IPS-18a (cell line): ENCODE measurements at regions not wholly inside any gene's neighbourhood (a gene's known extent, or its start where the extent isn't known, plus 50 kb on each side); places are given as distances from the start of the nearest gene placed in this dataset.
"Not testable (repeated sequence)": the region's sequence is repeated elsewhere in the genome, so short reads cannot be mapped to it uniquely, and the experiment has no call there.

Experiments used
- H3K27ac ChIP-seq: one replicate; pipeline ENCODE4 v1.5.1; 2013; ENCODE audit warnings: low read length
- H3K27me3 ChIP-seq: one replicate; pipeline ENCODE4 v1.6.1; 2013; ENCODE audit warnings: mild to moderate bottlenecking, low read length; ENCODE audit not compliant: control insufficient read depth, insufficient read depth
- H3K36me3 ChIP-seq: one replicate; pipeline ENCODE4 v1.6.1; 2013; ENCODE audit warnings: low read depth, low read length; ENCODE audit not compliant: control insufficient read depth
- H3K4me1 ChIP-seq: one replicate; pipeline ENCODE4 v1.6.1; 2013; ENCODE audit warnings: low read depth, low read length; ENCODE audit not compliant: control insufficient read depth
- H3K4me3 ChIP-seq: one replicate; pipeline ENCODE4 v1.5.1; 2013; ENCODE audit warnings: low read length
- H3K9ac ChIP-seq: one replicate; pipeline ENCODE4 v1.6.1; 2013; ENCODE audit warnings: mild to moderate bottlenecking, low read length, moderate library complexity
- H3K9me3 ChIP-seq: one replicate; pipeline ENCODE4 v1.6.1; 2013; ENCODE audit warnings: low read depth, low read length; ENCODE audit not compliant: control insufficient read depth

GRCh38 chr2:78261454-78261853, 739.3 kb upstream of the LRRTM4 start:
- Histone ChIP-seq H3K27ac (no peak overlapping the region), H3K36me3 (no peaks in the 10 kb centered on the region), H3K4me3 (no peak overlapping the region)

GRCh38 chr2:78262089-78262488, 739.9 kb upstream of the LRRTM4 start:
- not testable (repeated sequence) for H3K4me3 ChIP-seq, H3K27ac ChIP-seq, H3K36me3 ChIP-seq, H3K4me1 ChIP-seq, H3K27me3 ChIP-seq, H3K9me3 ChIP-seq, H3K9ac ChIP-seq

More at GRCh38 chr2:78261454-78261853, 739.3 kb upstream of the LRRTM4 start:
- no peaks in the 10 kb centered on the region for H3K9me3 ChIP-seq
- H3K9ac ChIP-seq: no peak overlapping the region
- peaks cover 8% of the 10 kb centered on the region for H3K4me1 ChIP-seq
- H3K27me3 ChIP-seq: no peaks in the 10 kb centered on the region

- Histone ChIP-seq H3K9me3 (no peaks in the 10 kb centered on the region), H3K36me3 (no peaks in the 10 kb centered on the region), H3K4me1 (peaks cover 8% of the 10 kb centered on the region), H3K9ac (no peak overlapping the region), H3K4me3 (no peak overlapping the region), H3K27me3 (no peaks in the 10 kb centered on the region), H3K27ac (no peak overlapping the region)
Measured at GRCh38 chr2:78262713-78263375, 740.7 kb upstream of the LRRTM4 start.

GRCh38 chr2:78263571-78263970, 741.4 kb upstream of the LRRTM4 start:
- H3K9me3 ChIP-seq: no peaks in the 10 kb centered on the region
- no peaks in the 10 kb centered on the region for H3K27me3 ChIP-seq
- H3K4me1 ChIP-seq: peaks cover 8% of the 10 kb centered on the region
- no peak overlapping the region for H3K27ac ChIP-seq
- no peak overlapping the region for H3K4me3 ChIP-seq
- no peak overlapping the region for H3K9ac ChIP-seq
- no peaks in the 10 kb centered on the region for H3K36me3 ChIP-seq

- Histone ChIP-seq H3K27ac (no peak overlapping the region), H3K4me3 (no peak overlapping the region), H3K9ac (no peak overlapping the region), H3K4me1 (peaks cover 8% of the 10 kb centered on the region), H3K9me3 (no peaks in the 10 kb centered on the region), H3K36me3 (no peaks in the 10 kb centered on the region), H3K27me3 (no peaks in the 10 kb centered on the region)
Measured at GRCh38 chr2:78264130-78264529, 742.0 kb upstream of the LRRTM4 start.

DNA sequence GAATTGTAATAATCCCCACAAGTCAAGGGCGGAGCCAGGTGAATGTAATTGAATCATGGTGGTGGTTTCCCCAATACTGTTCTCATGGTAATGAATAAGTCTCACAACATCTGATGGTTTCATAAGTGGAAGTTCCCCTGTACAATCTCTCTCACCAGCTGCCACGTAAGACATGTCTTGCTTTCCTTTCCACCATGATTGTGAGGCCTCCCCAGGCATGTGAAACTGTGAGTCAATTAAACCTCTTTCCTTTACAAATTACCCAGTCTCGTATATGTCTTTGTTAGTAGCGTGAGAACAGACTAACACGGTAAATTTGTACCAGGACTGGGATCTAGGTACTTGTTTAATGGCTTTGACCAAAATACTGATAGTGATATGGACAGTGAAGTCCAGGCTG, 744.3 kb upstream of the REG3G start:
- Histone ChIP-seq H3K9ac (no peak overlapping the region), H3K4me3 (no peak overlapping the region), H3K9me3 (no peaks in the 10 kb centered on the region), H3K27me3 (no peaks in the 10 kb centered on the region), H3K36me3 (no peaks in the 10 kb centered on the region), H3K27ac (no peak overlapping the region), H3K4me1 (no peaks in the 10 kb centered on the region)

GRCh38 chr2:78290581-78291214, 734.8 kb upstream of the REG3G start:
- no peaks in the 10 kb centered on the region for H3K27me3 ChIP-seq
- H3K4me1 ChIP-seq: no peaks in the 10 kb centered on the region
- no peaks in the 10 kb centered on the region for H3K36me3 ChIP-seq
- no peak overlapping the region for H3K27ac ChIP-seq
- no peak overlapping the region for H3K4me3 ChIP-seq
- H3K9me3 ChIP-seq: no peaks in the 10 kb centered on the region
- no peak overlapping the region for H3K9ac ChIP-seq

- H3K36me3 ChIP-seq: no peaks in the 10 kb centered on the region
- no peaks in the 10 kb centered on the region for H3K27me3 ChIP-seq
Measured at GRCh38 chr2:78293768-78294167, 731.7 kb upstream of the REG3G start.

GRCh38 chr2:78301166-78301789, 724.2 kb upstream of the REG3G start:
- peaks cover 5% of the 10 kb centered on the region for H3K4me1 ChIP-seq
- no peak overlapping the region for H3K27ac ChIP-seq
- no peak overlapping the region for H3K9ac ChIP-seq
- no peak overlapping the region for H3K4me3 ChIP-seq
- no peaks in the 10 kb centered on the region for H3K9me3 ChIP-seq
- no peaks in the 10 kb centered on the region for H3K27me3 ChIP-seq
- no peaks in the 10 kb centered on the region for H3K36me3 ChIP-seq

More at GRCh38 chr2:78293768-78294167, 731.7 kb upstream of the REG3G start:
- H3K27ac ChIP-seq: no peak overlapping the region
- no peak overlapping the region for H3K9ac ChIP-seq
- H3K4me3 ChIP-seq: no peak overlapping the region
- H3K4me1 ChIP-seq: no peaks in the 10 kb centered on the region
- H3K9me3 ChIP-seq: no peaks in the 10 kb centered on the region

GRCh38 chr2:78304678-78305077, 720.8 kb upstream of the REG3G start:
- no peaks in the 10 kb centered on the region for H3K36me3 ChIP-seq
- no peak overlapping the region for H3K27ac ChIP-seq
- no peaks in the 10 kb centered on the region for H3K27me3 ChIP-seq
- H3K9me3 ChIP-seq: no peaks in the 10 kb centered on the region
- H3K9ac ChIP-seq: no peak overlapping the region
- no peak overlapping the region for H3K4me3 ChIP-seq
- peaks cover 14% of the 10 kb centered on the region for H3K4me1 ChIP-seq

GRCh38 chr2:78309460-78309859, 716.0 kb upstream of the REG3G start:
- Histone ChIP-seq H3K9ac (no peak overlapping the region), H3K9me3 (no peaks in the 10 kb centered on the region), H3K27ac (no peak overlapping the region), H3K4me1 (peaks cover 14% of the 10 kb centered on the region), H3K4me3 (no peak overlapping the region), H3K27me3 (no peaks in the 10 kb centered on the region), H3K36me3 (no peaks in the 10 kb centered on the region)

GRCh38 chr2:78315368-78315767, 710.1 kb upstream of the REG3G start:
- no peaks in the 10 kb centered on the region for H3K9me3 ChIP-seq
- H3K27me3 ChIP-seq: no peaks in the 10 kb centered on the region
- no peak overlapping the region for H3K4me3 ChIP-seq
- no peak overlapping the region for H3K9ac ChIP-seq
- peaks cover 8% of the 10 kb centered on the region for H3K4me1 ChIP-seq
- no peaks in the 10 kb centered on the region for H3K36me3 ChIP-seq
- no peak overlapping the region for H3K27ac ChIP-seq
